ENCODE measurements at regions not wholly inside any gene's neighbourhood (a gene's known extent, or its start where the extent isn't known, plus 50 kb on each side); places are given as distances from the start of the nearest gene placed in this dataset.

DNA sequence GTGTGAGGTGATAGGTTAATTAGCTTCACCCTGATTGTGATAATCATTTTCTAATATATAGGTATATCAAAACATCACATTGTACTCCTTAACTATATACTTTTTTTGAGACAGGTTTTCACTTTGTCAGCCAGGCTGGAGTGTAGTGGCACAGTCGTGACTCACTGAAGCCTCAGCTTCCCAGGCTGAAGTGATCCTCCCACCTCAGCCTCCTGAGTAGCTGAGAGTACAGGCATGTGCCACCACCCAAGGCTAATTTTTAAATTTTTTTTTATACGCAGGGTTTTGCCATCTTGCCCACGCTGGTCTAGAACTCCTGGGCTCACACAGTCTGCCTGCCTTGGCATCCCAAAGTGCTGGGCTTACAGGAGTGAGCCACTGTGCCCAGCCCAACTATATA, 455.3 kb upstream of the MAF start:
- Histone ChIP-seq H2BK5ac (ENCODE audit: low read length) (no peak overlapping the region), H3K9me3 (replicated peaks in 1 of 2; ENCODE audit: control insufficient read depth in 2 of 2, insufficient read depth in 1 of 2, low read depth in 1 of 2, low read length in 2 of 2) (no peaks in the 10 kb centered on the region), H3K4ac (ENCODE audit: low read length) (no peak overlapping the region), H2AFZ (ENCODE audit: low read length) (no peak overlapping the region), H3K4me2 (ENCODE audit: insufficient read depth, low read length, poor library complexity, severe bottlenecking) (no peak overlapping the region), H3K27me3 (ENCODE audit: control insufficient read depth in 3 of 3, insufficient read depth in 3 of 3, low read depth in 1 of 3, low read length in 3 of 3) (peaks cover 0 to 2% (median 0%) of the 10 kb centered on the region in 3 experiments), H3K4me1 (ENCODE audit: control insufficient read depth in 2 of 2, insufficient read depth in 1 of 2, low read depth in 1 of 2, low read length in 2 of 2) (no peaks in the 10 kb centered on the region), H4K91ac (ENCODE audit: low read depth, low read length, poor library complexity) (no peak overlapping the region), H3K4me3 (ENCODE audit: low read length in 2 of 2) (no peak overlapping the region), H3K79me1 (ENCODE audit: low read depth, low read length) (no peaks in the 10 kb centered on the region), H4K8ac (ENCODE audit: low read depth, low read length) (peak overlapping the region; percentile 8), H2BK12ac (ENCODE audit: low read length) (no peak overlapping the region), H2BK15ac (ENCODE audit: low read length) (no peak overlapping the region), H3K14ac (ENCODE audit: low read length) (no peak overlapping the region), H3K36me3 (replicated peaks in 1 of 2; ENCODE audit: control insufficient read depth in 2 of 2, insufficient read depth in 2 of 2, low read length in 2 of 2) (no peaks in the 10 kb centered on the region), H3K18ac (ENCODE audit: low read length) (no peak overlapping the region), H3K23ac (ENCODE audit: low read depth, low read length, poor library complexity) (no peak overlapping the region), H2AK5ac (ENCODE audit: low read depth, low read length) (no peak overlapping the region), H2BK120ac (ENCODE audit: low read depth, low read length) (no peak overlapping the region), H3K9ac (ENCODE audit: low read depth, low read length, poor library complexity) (no peak overlapping the region), H3K27ac (replicated peaks; ENCODE audit: low read length) (no peak overlapping the region)
- DNase-seq (ENCODE audit: low spot score): no peak
- no CpG with 5 or more reads among the region's 3 CpGs for WGBS, 2 donors (ENCODE audit: extremely low coverage in 2 of 2, insufficient read length in 2 of 2, insufficient replicate concordance in 1 of 2)

DNA sequence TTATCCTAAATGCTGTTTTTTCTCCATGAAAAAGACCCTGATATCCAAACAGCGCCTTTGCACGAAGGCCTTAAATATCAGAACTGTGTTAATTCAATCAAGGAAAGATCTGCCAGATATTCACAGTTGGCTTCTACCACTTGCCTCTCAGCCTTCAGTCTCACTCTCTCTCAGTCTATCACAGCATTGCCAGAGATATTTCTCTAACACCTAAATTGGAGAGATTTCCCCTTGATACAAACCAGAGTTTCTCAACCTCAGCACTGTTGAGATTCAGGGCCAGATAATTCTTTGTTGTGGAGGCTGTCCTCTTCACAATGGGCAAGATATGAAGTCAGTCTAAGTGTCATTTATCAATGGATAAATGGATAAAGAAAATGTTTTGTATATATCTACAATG, 454.1 kb upstream of the MAF start:
- no peak overlapping the region for H3K9ac ChIP-seq (ENCODE audit: low read depth, low read length, poor library complexity)
- no CpG with 5 or more reads among the region's 2 CpGs for WGBS, 2 donors (ENCODE audit: extremely low coverage in 2 of 2, insufficient read length in 2 of 2, insufficient replicate concordance in 1 of 2)

DNA sequence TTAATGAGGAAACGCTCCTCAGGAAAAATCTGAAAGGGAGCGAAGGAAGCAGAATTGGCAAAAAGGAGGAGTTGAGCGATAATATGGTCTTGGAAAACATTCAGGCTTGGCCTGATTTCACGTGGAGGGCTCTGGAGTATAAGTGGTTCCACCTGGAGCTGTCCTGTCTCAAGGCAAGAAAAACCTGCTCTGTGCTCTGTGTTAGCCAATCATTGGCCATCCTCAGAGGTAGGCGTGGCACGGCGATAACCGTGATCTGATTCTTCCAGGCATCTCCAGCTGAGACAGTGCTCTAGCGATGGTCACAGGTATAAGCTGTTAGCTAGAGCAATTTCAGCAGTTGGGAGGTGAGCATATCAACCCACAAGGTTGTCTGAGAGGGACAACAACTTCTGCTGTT, 450.5 kb upstream of the MAF start:
- no CpG with 5 or more reads among the region's 9 CpGs for WGBS, 2 donors (ENCODE audit: extremely low coverage in 2 of 2, insufficient read length in 2 of 2, insufficient replicate concordance in 1 of 2)
- no peak overlapping the region for H2BK5ac ChIP-seq (ENCODE audit: low read length)
- H3K4me1 ChIP-seq (ENCODE audit: control insufficient read depth in 2 of 2, insufficient read depth in 1 of 2, low read depth in 1 of 2, low read length in 2 of 2): peaks cover 0 to 2% of the 10 kb centered on the region in 2 donors
- H4K8ac ChIP-seq (ENCODE audit: low read depth, low read length): no peak overlapping the region
- no peaks in the 10 kb centered on the region for H3K27me3 ChIP-seq (ENCODE audit: control insufficient read depth in 3 of 3, insufficient read depth in 3 of 3, low read depth in 1 of 3, low read length in 3 of 3)
- no peak overlapping the region for H4K91ac ChIP-seq (ENCODE audit: low read depth, low read length, poor library complexity)
- no peak overlapping the region for H3K14ac ChIP-seq (ENCODE audit: low read length)
- H3K27ac ChIP-seq (replicated peaks; ENCODE audit: low read length): no peak overlapping the region
- no peaks in the 10 kb centered on the region for H3K9me3 ChIP-seq (replicated peaks in 1 of 2; ENCODE audit: control insufficient read depth in 2 of 2, insufficient read depth in 1 of 2, low read depth in 1 of 2, low read length in 2 of 2)
- DNase-seq (ENCODE audit: low spot score): no peak
- no peak overlapping the region for H2BK15ac ChIP-seq (ENCODE audit: low read length)
- no peak overlapping the region for H3K18ac ChIP-seq (ENCODE audit: low read length)
- no peak overlapping the region for H3K23ac ChIP-seq (ENCODE audit: low read depth, low read length, poor library complexity)
- no peak overlapping the region for H3K9ac ChIP-seq (ENCODE audit: low read depth, low read length, poor library complexity)
- no peaks in the 10 kb centered on the region for H3K79me1 ChIP-seq (ENCODE audit: low read depth, low read length)
- H3K4ac ChIP-seq (ENCODE audit: low read length): no peak overlapping the region
- no peaks in the 10 kb centered on the region for H3K36me3 ChIP-seq (replicated peaks in 1 of 2; ENCODE audit: control insufficient read depth in 2 of 2, insufficient read depth in 2 of 2, low read length in 2 of 2)
- H2AK5ac ChIP-seq (ENCODE audit: low read depth, low read length): no peak overlapping the region
- H3K4me2 ChIP-seq (ENCODE audit: insufficient read depth, low read length, poor library complexity, severe bottlenecking): no peak overlapping the region
- no peak overlapping the region for H2AFZ ChIP-seq (ENCODE audit: low read length)
- no peak overlapping the region for H2BK12ac ChIP-seq (ENCODE audit: low read length)
- no peak overlapping the region for H2BK120ac ChIP-seq (ENCODE audit: low read depth, low read length)
- H3K4me3 ChIP-seq (ENCODE audit: low read length in 2 of 2): no peak overlapping the region

More for the DNA sequence above, 454.1 kb upstream of the MAF start:
- Histone ChIP-seq H2BK15ac (ENCODE audit: low read length) (no peak overlapping the region), H4K8ac (ENCODE audit: low read depth, low read length) (no peak overlapping the region), H3K27ac (replicated peaks; ENCODE audit: low read length) (no peak overlapping the region), H2AFZ (ENCODE audit: low read length) (no peak overlapping the region), H2BK120ac (ENCODE audit: low read depth, low read length) (no peak overlapping the region), H2AK5ac (ENCODE audit: low read depth, low read length) (no peak overlapping the region), H4K91ac (ENCODE audit: low read depth, low read length, poor library complexity) (no peak overlapping the region), H3K18ac (ENCODE audit: low read length) (no peak overlapping the region), H3K36me3 (replicated peaks in 1 of 2; ENCODE audit: control insufficient read depth in 2 of 2, insufficient read depth in 2 of 2, low read length in 2 of 2) (no peaks in the 10 kb centered on the region), H2BK5ac (ENCODE audit: low read length) (no peak overlapping the region), H3K4me1 (ENCODE audit: control insufficient read depth in 2 of 2, insufficient read depth in 1 of 2, low read depth in 1 of 2, low read length in 2 of 2) (no peaks in the 10 kb centered on the region), H2BK12ac (ENCODE audit: low read length) (no peak overlapping the region), H3K4ac (ENCODE audit: low read length) (no peak overlapping the region), H3K79me1 (ENCODE audit: low read depth, low read length) (no peaks in the 10 kb centered on the region), H3K4me3 (ENCODE audit: low read length in 2 of 2) (no peak overlapping the region), H3K23ac (ENCODE audit: low read depth, low read length, poor library complexity) (no peak overlapping the region), H3K27me3 (ENCODE audit: control insufficient read depth in 3 of 3, insufficient read depth in 3 of 3, low read depth in 1 of 3, low read length in 3 of 3) (peaks cover 0 to 2% (median 0%) of the 10 kb centered on the region in 3 experiments), H3K14ac (ENCODE audit: low read length) (no peak overlapping the region), H3K4me2 (ENCODE audit: insufficient read depth, low read length, poor library complexity, severe bottlenecking) (no peak overlapping the region), H3K9me3 (replicated peaks in 1 of 2; ENCODE audit: control insufficient read depth in 2 of 2, insufficient read depth in 1 of 2, low read depth in 1 of 2, low read length in 2 of 2) (no peaks in the 10 kb centered on the region)
- DNase-seq (ENCODE audit: low spot score): no peak

DNA sequence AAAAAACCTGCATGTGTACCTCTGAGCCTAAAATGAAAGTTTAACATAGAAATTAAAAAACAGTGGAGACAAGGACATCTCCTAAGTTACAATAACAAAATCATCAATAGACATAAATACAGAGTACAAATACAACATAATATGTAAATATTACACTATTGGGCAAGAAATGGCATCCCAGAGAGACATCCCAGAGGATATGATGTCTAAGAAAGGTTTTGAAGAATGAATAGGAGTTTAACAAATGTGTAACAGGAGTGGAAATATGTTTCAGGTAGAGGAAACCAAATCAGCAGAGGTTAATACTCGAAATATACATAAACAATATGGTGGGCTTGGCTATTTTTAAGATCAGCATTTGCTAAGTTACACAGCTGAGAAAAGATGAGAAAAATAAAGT, 447.7 kb upstream of the MAF start:
- H3K4me2 ChIP-seq (ENCODE audit: insufficient read depth, low read length, poor library complexity, severe bottlenecking): no peak overlapping the region
- peaks cover 0 to 8% of the 10 kb centered on the region in 2 donors for H3K4me1 ChIP-seq (ENCODE audit: control insufficient read depth in 2 of 2, insufficient read depth in 1 of 2, low read depth in 1 of 2, low read length in 2 of 2)
- H4K91ac ChIP-seq (ENCODE audit: low read depth, low read length, poor library complexity): no peak overlapping the region
- no peak overlapping the region for H2BK5ac ChIP-seq (ENCODE audit: low read length)
- no peak overlapping the region for H2BK120ac ChIP-seq (ENCODE audit: low read depth, low read length)
- no peak overlapping the region for H3K4ac ChIP-seq (ENCODE audit: low read length)
- H3K14ac ChIP-seq (ENCODE audit: low read length): no peak overlapping the region
- H2AFZ ChIP-seq (ENCODE audit: low read length): no peak overlapping the region
- no peak overlapping the region for H2BK12ac ChIP-seq (ENCODE audit: low read length)
- H3K27ac ChIP-seq (replicated peaks; ENCODE audit: low read length): no peak overlapping the region
- H3K36me3 ChIP-seq (replicated peaks in 1 of 2; ENCODE audit: control insufficient read depth in 2 of 2, insufficient read depth in 2 of 2, low read length in 2 of 2): no peaks in the 10 kb centered on the region
- no peak overlapping the region for H3K4me3 ChIP-seq (ENCODE audit: low read length in 2 of 2)
- H3K9me3 ChIP-seq (replicated peaks in 1 of 2; ENCODE audit: control insufficient read depth in 2 of 2, insufficient read depth in 1 of 2, low read depth in 1 of 2, low read length in 2 of 2): no peaks in the 10 kb centered on the region
- no peak overlapping the region for H4K8ac ChIP-seq (ENCODE audit: low read depth, low read length)
- no CpG with 5 or more reads among the region's 1 CpG for WGBS, 2 donors (ENCODE audit: extremely low coverage in 2 of 2, insufficient read length in 2 of 2, insufficient replicate concordance in 1 of 2)
- H3K18ac ChIP-seq (ENCODE audit: low read length): no peak overlapping the region
- no peaks in the 10 kb centered on the region for H3K79me1 ChIP-seq (ENCODE audit: low read depth, low read length)
- no peak overlapping the region for H2AK5ac ChIP-seq (ENCODE audit: low read depth, low read length)
- H2BK15ac ChIP-seq (ENCODE audit: low read length): no peak overlapping the region
- DNase-seq (ENCODE audit: low spot score): no peak
- H3K23ac ChIP-seq (ENCODE audit: low read depth, low read length, poor library complexity): no peak overlapping the region
- no peaks in the 10 kb centered on the region for H3K27me3 ChIP-seq (ENCODE audit: control insufficient read depth in 3 of 3, insufficient read depth in 3 of 3, low read depth in 1 of 3, low read length in 3 of 3)
- no peak overlapping the region for H3K9ac ChIP-seq (ENCODE audit: low read depth, low read length, poor library complexity)

Data from neuronal stem cell (in vitro differentiated cells).